ENCODE measurements at regions not wholly inside any gene's neighbourhood (a gene's known extent, or its start where the extent isn't known, plus 50 kb on each side); places are given as distances from the start of the nearest gene placed in this dataset.

DNA sequence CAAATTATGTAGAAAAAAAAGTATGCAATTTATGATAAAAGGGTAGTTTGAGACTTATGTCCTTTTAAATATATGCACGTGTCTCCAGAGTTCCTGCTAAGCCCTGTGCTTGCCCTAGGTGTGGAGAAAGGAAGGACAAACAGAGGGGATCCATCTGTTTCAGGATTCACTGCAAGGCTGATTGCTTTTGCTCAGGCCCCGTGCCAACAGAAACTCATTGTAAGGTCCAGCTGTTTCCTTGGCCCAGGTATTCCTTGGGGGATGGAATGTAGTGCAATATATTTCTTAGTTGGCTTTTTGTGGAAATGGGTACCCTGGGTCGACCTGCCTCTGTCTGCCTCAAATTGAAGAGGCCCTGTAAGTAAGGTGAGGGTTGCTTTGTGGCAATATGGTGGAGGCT, 268.6 kb upstream of the CLINT1 start:
- H3K27ac Mint-ChIP-seq, result no peak overlapping the region
- no peak overlapping the region for H3K4me3 Mint-ChIP-seq
- H3K4me3 ChIP-seq (replicated peaks in 1 of 3; ENCODE audit: low read depth in 2 of 3, low read length in 3 of 3), result no peak overlapping the region

DNA sequence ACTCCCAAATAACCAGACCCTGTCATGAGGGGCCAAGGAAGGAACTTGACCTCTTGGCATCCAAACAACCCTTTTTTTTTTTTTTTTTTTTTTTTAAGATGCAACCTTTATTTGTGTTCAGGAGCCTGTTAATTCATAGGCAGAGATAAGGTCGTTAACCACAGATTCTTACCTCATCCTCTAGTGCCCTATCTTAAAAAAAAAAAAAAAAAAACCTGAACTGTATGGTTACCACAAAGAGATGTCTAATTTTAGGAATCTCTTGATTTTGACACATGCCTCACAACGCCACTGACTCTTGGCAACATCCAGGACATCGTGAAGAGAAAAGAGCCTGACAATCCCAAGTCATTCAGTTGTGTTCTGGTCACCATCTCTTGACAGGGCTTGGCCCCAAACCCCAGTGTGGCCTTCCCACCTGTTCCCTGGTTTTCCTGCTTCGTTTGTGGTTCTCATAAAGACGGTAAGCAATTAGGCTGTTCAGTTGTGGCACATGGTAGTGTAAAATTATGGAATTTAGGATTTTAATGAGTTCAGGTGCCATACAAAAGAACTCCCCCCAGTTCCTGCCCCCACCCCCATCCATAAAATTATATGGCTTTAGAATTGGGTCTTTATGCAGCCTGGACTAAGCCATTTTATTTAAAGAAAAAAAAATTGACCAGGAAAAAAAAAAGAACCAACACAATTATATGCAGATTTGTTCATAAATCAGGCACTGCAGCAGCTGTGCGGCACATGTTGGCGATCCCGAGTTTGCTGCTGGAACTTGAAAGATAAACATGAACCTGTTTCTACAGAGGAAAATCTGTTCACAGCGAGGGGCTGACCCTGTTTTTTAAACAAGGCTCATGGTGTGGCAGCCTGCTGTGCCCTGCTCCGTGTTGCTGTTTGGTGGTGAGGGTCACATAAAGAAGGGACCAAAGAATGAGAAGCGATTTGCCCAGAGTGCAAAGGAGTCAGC, 267.8 kb upstream of the CLINT1 start:
- peak overlapping the region in 1 of 7 donors; percentile 34 for H3K27ac Mint-ChIP-seq
- Histone ChIP-seq H3K4me1 (ENCODE audit: control insufficient read depth in 1 of 2, insufficient read depth in 2 of 2, low read length in 2 of 2) (no peaks in the 10 kb centered on the region), H3K4me3 (replicated peaks in 1 of 3; ENCODE audit: low read depth in 2 of 3, low read length in 3 of 3) (no peak overlapping the region), H3K9ac (ENCODE audit: insufficient read depth, low read length, poor library complexity, severe bottlenecking) (no peak overlapping the region), H3K27ac (ENCODE audit: low read depth in 1 of 2, low read length in 2 of 2) (no peak overlapping the region), H4K20me1 (ENCODE audit: insufficient read depth, low read length) (no peaks in the 10 kb centered on the region), H3K4me2 (replicated peaks; ENCODE audit: extremely low read depth, low read length, poor library complexity, severe bottlenecking) (no peak overlapping the region), H3K9me3 (replicated peaks in 1 of 2; ENCODE audit: control insufficient read depth in 1 of 2, insufficient read depth in 1 of 2, low read length in 2 of 2) (no peaks in the 10 kb centered on the region), H3K79me2 (ENCODE audit: insufficient read depth, low read length) (no peaks in the 10 kb centered on the region), H2AFZ (ENCODE audit: insufficient read depth, low read depth, low read length, poor library complexity, severe bottlenecking) (no peak overlapping the region), H3K27me3 (ENCODE audit: control insufficient read depth in 2 of 2, insufficient read depth in 2 of 2, low read length in 2 of 2) (no peaks in the 10 kb centered on the region), H3K36me3 (replicated peaks in 1 of 2; ENCODE audit: control insufficient read depth in 1 of 2, insufficient read depth in 2 of 2, low read length in 2 of 2) (no peaks in the 10 kb centered on the region)
- H3K36me3 Mint-ChIP-seq, result no peaks in the 10 kb centered on the region
- H3K4me1 Mint-ChIP-seq, result no peaks in the 10 kb centered on the region
- H3K27me3 Mint-ChIP-seq (ENCODE audit: low read depth in 3 of 3), result peaks cover 0 to 3% (median 2%) of the 10 kb centered on the region in 3 donors
- intact Hi-C loops (cut with micrococcal nuclease), result no loop called here
- no peak for DNase-seq
- TF ChIP-seq, protein P1, sequence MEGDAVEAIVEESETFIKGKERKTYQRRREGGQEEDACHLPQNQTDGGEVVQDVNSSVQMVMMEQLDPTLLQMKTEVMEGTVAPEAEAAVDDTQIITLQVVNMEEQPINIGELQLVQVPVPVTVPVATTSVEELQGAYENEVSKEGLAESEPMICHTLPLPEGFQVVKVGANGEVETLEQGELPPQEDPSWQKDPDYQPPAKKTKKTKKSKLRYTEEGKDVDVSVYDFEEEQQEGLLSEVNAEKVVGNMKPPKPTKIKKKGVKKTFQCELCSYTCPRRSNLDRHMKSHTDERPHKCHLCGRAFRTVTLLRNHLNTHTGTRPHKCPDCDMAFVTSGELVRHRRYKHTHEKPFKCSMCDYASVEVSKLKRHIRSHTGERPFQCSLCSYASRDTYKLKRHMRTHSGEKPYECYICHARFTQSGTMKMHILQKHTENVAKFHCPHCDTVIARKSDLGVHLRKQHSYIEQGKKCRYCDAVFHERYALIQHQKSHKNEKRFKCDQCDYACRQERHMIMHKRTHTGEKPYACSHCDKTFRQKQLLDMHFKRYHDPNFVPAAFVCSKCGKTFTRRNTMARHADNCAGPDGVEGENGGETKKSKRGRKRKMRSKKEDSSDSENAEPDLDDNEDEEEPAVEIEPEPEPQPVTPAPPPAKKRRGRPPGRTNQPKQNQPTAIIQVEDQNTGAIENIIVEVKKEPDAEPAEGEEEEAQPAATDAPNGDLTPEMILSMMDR (IDR thresholded peaks at IDR 0.05), result no peak
- no peaks in the 10 kb centered on the region for H3K9me3 Mint-ChIP-seq
- whole genome bisulfite sequencing (ENCODE audit: insufficient coverage), result 83% methylated on average over 6 of the region's 11 CpGs
- no peak overlapping the region for H3K4me3 Mint-ChIP-seq

More for the DNA sequence above, 268.6 kb upstream of the CLINT1 start:
- Histone ChIP-seq H2AFZ (ENCODE audit: insufficient read depth, low read depth, low read length, poor library complexity, severe bottlenecking) (no peak overlapping the region), H3K27me3 (ENCODE audit: control insufficient read depth in 2 of 2, insufficient read depth in 2 of 2, low read length in 2 of 2) (no peaks in the 10 kb centered on the region), H3K4me1 (ENCODE audit: control insufficient read depth in 1 of 2, insufficient read depth in 2 of 2, low read length in 2 of 2) (no peaks in the 10 kb centered on the region), H3K79me2 (ENCODE audit: insufficient read depth, low read length) (no peaks in the 10 kb centered on the region), H3K4me2 (replicated peaks; ENCODE audit: extremely low read depth, low read length, poor library complexity, severe bottlenecking) (no peak overlapping the region), H3K9me3 (replicated peaks in 1 of 2; ENCODE audit: control insufficient read depth in 1 of 2, insufficient read depth in 1 of 2, low read length in 2 of 2) (no peaks in the 10 kb centered on the region), H3K36me3 (replicated peaks in 1 of 2; ENCODE audit: control insufficient read depth in 1 of 2, insufficient read depth in 2 of 2, low read length in 2 of 2) (no peaks in the 10 kb centered on the region), H4K20me1 (ENCODE audit: insufficient read depth, low read length) (no peaks in the 10 kb centered on the region), H3K27ac (ENCODE audit: low read depth in 1 of 2, low read length in 2 of 2) (no peak overlapping the region), H3K9ac (ENCODE audit: insufficient read depth, low read length, poor library complexity, severe bottlenecking) (no peak overlapping the region)
- TF ChIP-seq, protein P1 (IDR thresholded peaks at IDR 0.05), result no peak
- Mint-ChIP-seq H3K36me3 (no peaks in the 10 kb centered on the region), H3K4me1 (no peaks in the 10 kb centered on the region), H3K27me3 (ENCODE audit: low read depth in 3 of 3) (peaks cover 0 to 3% (median 2%) of the 10 kb centered on the region in 3 donors), H3K9me3 (no peaks in the 10 kb centered on the region)
- 86% methylated on average over 3 of the region's 3 CpGs for WGBS (ENCODE audit: insufficient coverage)
- intact Hi-C loops (cut with micrococcal nuclease), result no loop called here
- no peak for DNase-seq
